Esophagus squamous epithelium (tissue), 4 donors: ENCODE measurements at regions not wholly inside any gene's neighbourhood (a gene's known extent, or its start where the extent isn't known, plus 50 kb on each side); places are given as distances from the start of the nearest gene placed in this dataset.

ENCODE experiments used
- CTCF ChIP-seq, 6 experiments: fragments of 450-650 bp in 4 of 6; fragments of 200-600 bp in 2 of 6; sonication (generic) in 2 of 6; IDR thresholded peaks; one replicate each; pipeline ENCODE4 v1.5.1; 2016 to 2019; ENCODE audit warnings: antibody characterized with exemption in 6 of 6, mild to moderate bottlenecking in 4 of 6, moderate library complexity in 4 of 6
- POLR2A ChIP-seq, 4 donors: fragments of 450-650 bp; IDR thresholded peaks; one replicate each; pipeline ENCODE4 v1.6.1; 2017; ENCODE audit warnings: antibody characterized with exemption in 4 of 4, mild to moderate bottlenecking in 4 of 4, moderate library complexity in 3 of 4

- TF ChIP-seq CTCF (IDR thresholded peaks at IDR 0.05), result no peak
- no peak for TF ChIP-seq POLR2A (IDR thresholded peaks at IDR 0.05)
Measured at GRCh38 chr3:176032043-176032442, 1165.2 kb downstream of the TBL1XR1 start.
